ENCODE measurements at regions not wholly inside any gene's neighbourhood (a gene's known extent, or its start where the extent isn't known, plus 50 kb on each side); places are given as distances from the start of the nearest gene placed in this dataset.

DNA sequence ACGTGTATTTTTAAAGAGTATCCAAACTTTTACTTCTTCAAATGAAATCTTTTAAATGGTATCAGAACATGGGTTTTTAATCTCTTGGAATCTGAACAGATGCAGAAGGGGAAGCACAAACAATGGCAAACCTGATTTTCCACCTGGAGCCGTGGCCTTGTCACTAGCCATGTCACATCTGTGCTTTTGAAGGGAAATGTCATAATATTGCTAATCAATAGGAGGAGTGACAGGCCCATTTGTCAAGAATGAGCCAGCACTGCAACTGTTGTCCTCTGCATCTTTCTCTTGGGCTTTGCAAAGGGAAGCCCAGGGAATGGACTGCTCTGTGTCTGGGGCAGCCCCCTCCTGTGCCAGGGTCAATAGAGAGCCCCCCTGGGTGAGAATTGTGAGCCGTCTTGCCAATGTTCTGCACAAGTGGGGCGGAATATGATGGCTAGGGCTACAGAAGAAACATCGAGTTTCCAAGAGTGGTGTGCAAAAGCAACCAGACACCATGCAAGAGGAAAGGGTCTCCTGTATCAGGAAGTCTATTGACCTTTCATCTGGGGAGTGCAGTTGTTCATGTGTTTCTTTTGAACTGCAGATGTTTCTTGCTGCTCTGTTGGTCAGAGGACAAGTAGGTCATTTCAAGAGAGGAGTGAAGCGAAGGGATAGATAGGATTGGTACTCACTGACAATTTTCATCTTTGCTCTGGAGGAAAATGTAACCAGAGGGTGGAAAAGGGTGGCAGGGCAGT, 181.8 kb upstream of the NPVF start:
- TF ChIP-seq, protein P1, sequence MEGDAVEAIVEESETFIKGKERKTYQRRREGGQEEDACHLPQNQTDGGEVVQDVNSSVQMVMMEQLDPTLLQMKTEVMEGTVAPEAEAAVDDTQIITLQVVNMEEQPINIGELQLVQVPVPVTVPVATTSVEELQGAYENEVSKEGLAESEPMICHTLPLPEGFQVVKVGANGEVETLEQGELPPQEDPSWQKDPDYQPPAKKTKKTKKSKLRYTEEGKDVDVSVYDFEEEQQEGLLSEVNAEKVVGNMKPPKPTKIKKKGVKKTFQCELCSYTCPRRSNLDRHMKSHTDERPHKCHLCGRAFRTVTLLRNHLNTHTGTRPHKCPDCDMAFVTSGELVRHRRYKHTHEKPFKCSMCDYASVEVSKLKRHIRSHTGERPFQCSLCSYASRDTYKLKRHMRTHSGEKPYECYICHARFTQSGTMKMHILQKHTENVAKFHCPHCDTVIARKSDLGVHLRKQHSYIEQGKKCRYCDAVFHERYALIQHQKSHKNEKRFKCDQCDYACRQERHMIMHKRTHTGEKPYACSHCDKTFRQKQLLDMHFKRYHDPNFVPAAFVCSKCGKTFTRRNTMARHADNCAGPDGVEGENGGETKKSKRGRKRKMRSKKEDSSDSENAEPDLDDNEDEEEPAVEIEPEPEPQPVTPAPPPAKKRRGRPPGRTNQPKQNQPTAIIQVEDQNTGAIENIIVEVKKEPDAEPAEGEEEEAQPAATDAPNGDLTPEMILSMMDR (IDR thresholded peaks at IDR 0.05), result no peak
- TF ChIP-seq EZH2 (IDR thresholded peaks at IDR 0.05; ENCODE audit: borderline replicate concordance, insufficient read depth, low read depth, low read length, poor library complexity, severe bottlenecking), result no peak
